Endometrial microvascular endothelial cells (primary cell): ENCODE measurements at regions not wholly inside any gene's neighbourhood (a gene's known extent, or its start where the extent isn't known, plus 50 kb on each side); places are given as distances from the start of the nearest gene placed in this dataset.

Experiments
- in situ Hi-C: cut with HindIII; loops from 2 replicates; pipeline ENCODE4 v1.10.0; 2017; ENCODE audit warnings: low sequenced_read_pairs, low pct_unique_long_range_greater_than_20kb; ENCODE audit errors: inconsistent ontology term

GRCh38 chr1:58979677-58980076 is 195.8 kb upstream of the JUN start:
- in situ Hi-C loops, result no loop called here

- in situ Hi-C loops, result no loop called here
Observed at GRCh38 chr1:58981392-58981791, 197.5 kb upstream of the JUN start.

GRCh38 chr1:58982259-58982998 is 198.6 kb upstream of the JUN start:
- in situ Hi-C loops, result no loop called here

GRCh38 chr1:58983162-58983561 is 199.3 kb upstream of the JUN start:
- in situ Hi-C loops, result no loop called here

- in situ Hi-C loops, result no loop called here
Observed at GRCh38 chr1:58983633-58984245, 199.9 kb upstream of the JUN start.

GRCh38 chr1:58986996-58987767 is 203.3 kb upstream of the JUN start:
- in situ Hi-C loops, result no loop called here

- in situ Hi-C loops, result no loop called here
Observed at GRCh38 chr1:58988752-58989151, 204.9 kb upstream of the JUN start.

GRCh38 chr1:58989845-58990244 is 206.0 kb upstream of the JUN start:
- in situ Hi-C loops, result no loop called here

GRCh38 chr1:58991305-58991704 is 207.5 kb upstream of the JUN start:
- in situ Hi-C loops, result no loop called here

- in situ Hi-C loops, result no loop called here
Observed at GRCh38 chr1:58992643-58993042, 208.8 kb upstream of the JUN start.

- in situ Hi-C loops, result no loop called here
Observed at GRCh38 chr1:58993403-58993802, 209.6 kb upstream of the JUN start.

GRCh38 chr1:58994664-58995063 is 210.8 kb upstream of the JUN start:
- in situ Hi-C loops, result no loop called here

- in situ Hi-C loops, result no loop called here
Observed at GRCh38 chr1:58996341-58997059, 212.7 kb upstream of the JUN start.

- in situ Hi-C loops, result no loop called here
Observed at GRCh38 chr1:58997060-58997411, 213.2 kb upstream of the JUN start.

GRCh38 chr1:58997637-58998036 is 213.8 kb upstream of the JUN start:
- in situ Hi-C loops, result no loop called here

GRCh38 chr1:58999676-59000075 is 215.8 kb upstream of the JUN start:
- in situ Hi-C loops, result no loop called here

GRCh38 chr1:59004755-59005154 is 220.9 kb upstream of the JUN start:
- in situ Hi-C loops, result no loop called here

GRCh38 chr1:59005491-59006288 is 221.8 kb upstream of the JUN start:
- in situ Hi-C loops, result no loop called here

GRCh38 chr1:59006289-59006658 is 222.4 kb upstream of the JUN start:
- in situ Hi-C loops, result no loop called here
